ENCODE measurements at regions not wholly inside any gene's neighbourhood (a gene's known extent, or its start where the extent isn't known, plus 50 kb on each side); places are given as distances from the start of the nearest gene placed in this dataset.
"Not testable (repeated sequence)": the region's sequence is repeated elsewhere in the genome, so short reads cannot be mapped to it uniquely, and the experiment has no call there.

DNA sequence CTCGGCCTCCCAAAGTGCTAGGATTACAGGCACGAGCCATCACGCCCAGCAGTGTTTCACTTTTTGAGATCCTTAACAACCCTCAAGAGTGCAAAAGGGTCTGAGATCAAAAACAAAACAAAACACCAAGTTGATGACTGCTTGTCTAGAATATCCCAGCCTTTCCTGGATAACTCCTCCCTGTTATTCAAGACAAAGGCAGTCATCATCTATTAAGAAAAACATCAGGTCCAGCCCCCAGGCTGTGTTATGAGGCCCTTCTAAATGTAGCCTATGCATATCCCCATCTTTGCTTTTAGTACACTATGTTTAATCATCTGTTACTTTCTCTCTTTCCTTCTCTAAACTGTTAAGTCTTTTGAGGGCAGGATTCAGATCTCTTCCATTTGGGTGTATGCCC lies 150.1 kb upstream of the FHIT start:
- H3K27ac Mint-ChIP-seq: no peak overlapping the region
- Histone ChIP-seq H3K9me3 (no peaks in the 10 kb centered on the region), H3K4me3 (ENCODE audit: control insufficient read depth in 1 of 2, extremely low read depth in 1 of 2, low read length in 1 of 2) (no peak overlapping the region), H3K36me3 (ENCODE audit: control insufficient read depth in 2 of 2, extremely low read depth in 1 of 2, insufficient read depth in 1 of 2, low read length in 1 of 2) (no peaks in the 10 kb centered on the region), H3K4me1 (ENCODE audit: control insufficient read depth in 1 of 2, extremely low read depth in 1 of 2, insufficient read depth in 2 of 2, low read length in 2 of 2) (no peaks in the 10 kb centered on the region), H3K27me3 (replicated peaks in 1 of 2; ENCODE audit: control insufficient read depth in 2 of 2, extremely low read depth in 1 of 2, insufficient read depth in 2 of 2, low read length in 1 of 2) (no peaks in the 10 kb centered on the region), H3K27ac (ENCODE audit: low read length) (no peak overlapping the region)
- no peaks in the 10 kb centered on the region for H3K27me3 Mint-ChIP-seq
- CTCF ChIA-PET: no interaction called here
- H3K4me3 Mint-ChIP-seq: no peak overlapping the region
- WGBS (ENCODE audit: insufficient coverage): 56% methylated on average over 3 of the region's 3 CpGs
- no peaks in the 10 kb centered on the region for H3K4me1 Mint-ChIP-seq
- DNase-seq: no peak
- no peak for ATAC-seq (replicated peaks in 1 of 4)
- POLR2A ChIA-PET: no interaction called here
- peaks cover 0 to under 1% (median 0%) of the 10 kb centered on the region in 3 donors for H3K9me3 Mint-ChIP-seq
- no peaks in the 10 kb centered on the region for H3K36me3 Mint-ChIP-seq

DNA sequence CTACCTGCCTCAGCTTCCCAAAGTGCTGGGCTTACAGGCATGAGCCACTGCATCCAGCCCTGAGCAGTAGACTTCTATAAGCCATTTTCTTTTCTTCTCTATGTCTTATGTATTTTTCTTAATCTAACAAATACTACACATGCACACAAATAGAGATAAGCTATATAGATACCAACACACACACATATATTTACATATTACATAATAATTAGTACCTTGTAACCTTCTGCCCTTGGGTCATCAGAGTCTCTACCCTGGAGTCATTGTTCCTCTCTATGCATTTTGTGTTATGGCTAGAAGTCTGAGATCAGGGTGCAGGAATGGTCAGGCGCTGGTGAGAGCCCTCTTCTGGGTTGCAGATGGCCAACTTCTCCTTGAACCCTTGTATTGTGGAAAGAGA lies 154.0 kb upstream of the PTPRG start:
- ATAC-seq (replicated peaks in 1 of 4): no peak
- DNase-seq: no peak
- no peak overlapping the region for H3K27ac ChIP-seq (ENCODE audit: low read length)
- no peak overlapping the region for H3K27ac Mint-ChIP-seq
- H3K36me3 Mint-ChIP-seq: no peaks in the 10 kb centered on the region
- peaks cover 0 to 8% (median 0%) of the 10 kb centered on the region in 3 donors for H3K9me3 Mint-ChIP-seq
- WGBS (ENCODE audit: insufficient coverage): no CpG with 5 or more reads among the region's 1 CpG
- H3K4me1 ChIP-seq (ENCODE audit: control insufficient read depth in 1 of 2, extremely low read depth in 1 of 2, insufficient read depth in 2 of 2, low read length in 2 of 2): no peaks in the 10 kb centered on the region
- H3K36me3 ChIP-seq (ENCODE audit: control insufficient read depth in 2 of 2, extremely low read depth in 1 of 2, insufficient read depth in 1 of 2, low read length in 1 of 2): no peaks in the 10 kb centered on the region
- no peaks in the 10 kb centered on the region for H3K27me3 ChIP-seq (replicated peaks in 1 of 2; ENCODE audit: control insufficient read depth in 2 of 2, extremely low read depth in 1 of 2, insufficient read depth in 2 of 2, low read length in 1 of 2)
- no peaks in the 10 kb centered on the region for H3K9me3 ChIP-seq
- CTCF ChIA-PET: no interaction called here
- no peak overlapping the region for H3K4me3 Mint-ChIP-seq
- H3K4me3 ChIP-seq (ENCODE audit: control insufficient read depth in 1 of 2, extremely low read depth in 1 of 2, low read length in 1 of 2): no peak overlapping the region
- peaks cover 14 to 23% of the 10 kb centered on the region in 2 donors for H3K27me3 Mint-ChIP-seq
- POLR2A ChIA-PET: no interaction called here
- H3K4me1 Mint-ChIP-seq: no peaks in the 10 kb centered on the region

DNA sequence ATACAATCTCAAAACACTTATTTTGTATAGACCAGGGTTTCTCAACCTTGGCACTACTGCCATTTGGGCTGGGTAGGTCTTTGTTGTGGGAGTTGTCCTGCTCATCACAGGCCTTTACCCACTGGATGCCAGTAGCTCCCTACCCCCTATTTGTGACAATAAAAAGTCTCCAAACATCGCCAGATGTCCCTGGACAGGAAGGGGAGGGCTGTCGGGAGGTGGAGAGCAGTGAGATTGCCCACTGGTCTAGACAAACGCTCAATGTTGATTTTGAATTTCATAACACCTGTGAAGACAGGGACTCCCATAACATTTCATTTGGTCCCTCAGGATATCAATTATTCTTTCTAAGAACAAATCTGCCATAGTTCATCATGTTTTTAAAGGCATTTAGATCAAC lies 151.7 kb upstream of the PTPRG start:
- ChIA-PET POLR2A (no interaction called here), CTCF (no interaction called here)
- DNase-seq (no peak), ATAC-seq (replicated peaks in 1 of 4) (no peak)
- no CpG with 5 or more reads among the region's 3 CpGs for WGBS (ENCODE audit: insufficient coverage)
- Mint-ChIP-seq H3K36me3 (no peaks in the 10 kb centered on the region), H3K9me3 (peaks cover 0 to 10% (median 0%) of the 10 kb centered on the region in 3 donors), H3K4me3 (no peak overlapping the region), H3K4me1 (no peaks in the 10 kb centered on the region), H3K27me3 (peaks cover 14 to 31% of the 10 kb centered on the region in 2 donors), H3K27ac (no peak overlapping the region)
- Histone ChIP-seq H3K4me1 (ENCODE audit: control insufficient read depth in 1 of 2, extremely low read depth in 1 of 2, insufficient read depth in 2 of 2, low read length in 2 of 2) (no peaks in the 10 kb centered on the region), H3K4me3 (ENCODE audit: control insufficient read depth in 1 of 2, extremely low read depth in 1 of 2, low read length in 1 of 2) (no peak overlapping the region), H3K9me3 (no peaks in the 10 kb centered on the region), H3K36me3 (ENCODE audit: control insufficient read depth in 2 of 2, extremely low read depth in 1 of 2, insufficient read depth in 1 of 2, low read length in 1 of 2) (no peaks in the 10 kb centered on the region), H3K27me3 (replicated peaks in 1 of 2; ENCODE audit: control insufficient read depth in 2 of 2, extremely low read depth in 1 of 2, insufficient read depth in 2 of 2, low read length in 1 of 2) (no peaks in the 10 kb centered on the region), H3K27ac (ENCODE audit: low read length) (no peak overlapping the region)

DNA sequence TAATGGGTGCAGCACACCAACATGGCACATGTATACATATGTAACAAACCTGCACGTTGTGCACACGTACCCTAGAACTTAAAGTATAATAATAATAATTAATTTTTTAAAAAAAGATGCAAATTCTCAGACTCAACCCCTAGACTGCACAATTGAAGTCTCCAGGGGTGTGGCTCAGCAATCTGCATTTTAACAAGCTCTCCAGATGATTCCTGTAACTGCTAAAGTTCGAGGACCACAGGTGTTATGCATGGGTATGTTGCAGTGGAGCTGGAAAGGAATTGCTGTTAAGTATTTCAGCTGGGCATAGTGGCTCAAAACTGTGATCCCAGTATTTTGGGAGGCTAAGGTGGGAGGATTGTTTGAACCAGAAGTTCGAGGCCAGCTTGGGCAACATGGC lies 151.0 kb upstream of the PTPRG start:
- H3K27me3 ChIP-seq (replicated peaks in 1 of 2; ENCODE audit: control insufficient read depth in 2 of 2, extremely low read depth in 1 of 2, insufficient read depth in 2 of 2, low read length in 1 of 2); H3K9me3 ChIP-seq; H3K4me3 Mint-ChIP-seq; H3K4me1 ChIP-seq (ENCODE audit: control insufficient read depth in 1 of 2, extremely low read depth in 1 of 2, insufficient read depth in 2 of 2, low read length in 2 of 2); H3K27ac Mint-ChIP-seq; H3K4me1 Mint-ChIP-seq; H3K4me3 ChIP-seq (ENCODE audit: control insufficient read depth in 1 of 2, extremely low read depth in 1 of 2, low read length in 1 of 2); H3K36me3 ChIP-seq (ENCODE audit: control insufficient read depth in 2 of 2, extremely low read depth in 1 of 2, insufficient read depth in 1 of 2, low read length in 1 of 2); ATAC-seq (replicated peaks in 1 of 4); DNase-seq; H3K27ac ChIP-seq (ENCODE audit: low read length); POLR2A ChIA-PET; H3K36me3 Mint-ChIP-seq: not testable (repeated sequence)
- Mint-ChIP-seq H3K27me3 (peaks cover 14 to 32% of the 10 kb centered on the region in 2 donors), H3K9me3 (peaks cover 0 to 12% (median 0%) of the 10 kb centered on the region in 3 donors)
- no CpG with 5 or more reads among the region's 4 CpGs for WGBS (ENCODE audit: insufficient coverage)
- CTCF ChIA-PET: interaction anchor here in 1 of 2 donors (0.6 kb wide), 1 partner anchor 11 kb away, joined by 3 read pairs; no protein-coding TSS in a partner anchor

DNA sequence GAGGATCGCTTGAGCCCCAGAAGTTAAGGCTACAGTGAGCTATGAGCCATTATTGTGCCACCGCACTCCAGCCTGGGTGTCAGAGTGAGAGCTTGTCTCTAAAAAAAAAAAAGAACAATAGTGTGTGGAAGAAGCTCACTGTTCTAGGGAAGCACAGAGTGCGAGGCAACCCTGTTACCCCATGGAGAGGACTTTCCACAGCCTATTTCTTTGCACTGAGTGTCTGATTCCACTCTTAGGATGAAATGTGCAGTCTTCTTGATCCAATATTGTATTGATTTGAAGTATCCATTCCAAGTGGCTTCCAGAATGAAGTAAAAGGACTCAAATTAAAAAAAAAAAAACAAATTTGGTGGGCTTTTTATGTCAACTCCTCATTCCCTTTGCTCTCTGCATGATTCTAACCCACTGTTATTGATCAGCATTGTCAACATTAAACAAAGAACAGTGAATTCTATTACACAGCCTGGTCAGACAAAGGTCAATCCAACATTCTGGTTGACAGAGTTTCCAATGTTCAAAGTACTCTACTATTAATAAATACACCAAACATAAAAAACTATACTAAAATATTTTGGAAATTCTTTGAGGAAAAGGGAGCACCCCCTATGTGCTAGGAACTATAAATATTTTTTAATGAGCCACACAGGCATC lies 150.2 kb upstream of the PTPRG start:
- no peaks in the 10 kb centered on the region for H3K36me3 ChIP-seq (ENCODE audit: control insufficient read depth in 2 of 2, extremely low read depth in 1 of 2, insufficient read depth in 1 of 2, low read length in 1 of 2)
- 86% methylated on average over 2 of the region's 3 CpGs for WGBS (ENCODE audit: insufficient coverage)
- H3K36me3 Mint-ChIP-seq: no peaks in the 10 kb centered on the region
- no peak overlapping the region for H3K27ac Mint-ChIP-seq
- no peaks in the 10 kb centered on the region for H3K4me1 ChIP-seq (ENCODE audit: control insufficient read depth in 1 of 2, extremely low read depth in 1 of 2, insufficient read depth in 2 of 2, low read length in 2 of 2)
- H3K9me3 Mint-ChIP-seq: peaks cover 0 to 12% (median 0%) of the 10 kb centered on the region in 3 donors
- no peak for ATAC-seq (replicated peaks in 1 of 4)
- DNase-seq: no peak
- no peaks in the 10 kb centered on the region for H3K27me3 ChIP-seq (replicated peaks in 1 of 2; ENCODE audit: control insufficient read depth in 2 of 2, extremely low read depth in 1 of 2, insufficient read depth in 2 of 2, low read length in 1 of 2)
- H3K4me3 ChIP-seq (ENCODE audit: control insufficient read depth in 1 of 2, extremely low read depth in 1 of 2, low read length in 1 of 2): no peak overlapping the region
- POLR2A ChIA-PET: no interaction called here
- no peaks in the 10 kb centered on the region for H3K9me3 ChIP-seq
- H3K4me1 Mint-ChIP-seq: no peaks in the 10 kb centered on the region
- no peak overlapping the region for H3K27ac ChIP-seq (ENCODE audit: low read length)
- peaks cover 14 to 32% of the 10 kb centered on the region in 2 donors for H3K27me3 Mint-ChIP-seq
- CTCF ChIA-PET: no interaction called here
- no peak overlapping the region for H3K4me3 Mint-ChIP-seq

DNA sequence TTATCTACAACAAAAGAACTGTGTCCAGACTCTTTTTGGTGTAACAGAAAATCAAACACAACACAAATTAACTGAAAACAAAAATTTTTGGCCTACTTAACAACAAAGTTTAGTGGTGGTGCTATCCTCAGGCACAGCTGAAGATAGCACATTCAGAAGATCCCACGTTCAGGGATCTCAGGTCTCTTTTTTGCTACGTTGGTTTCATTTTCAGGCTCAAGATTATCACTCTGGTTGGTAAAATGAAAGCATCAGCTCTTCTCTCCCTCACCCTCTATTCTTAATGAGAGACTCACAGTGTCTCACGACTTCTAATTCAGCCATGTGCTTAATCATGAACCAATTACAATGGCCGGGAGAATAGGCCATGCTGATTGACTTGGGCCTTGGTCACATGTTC lies 146.9 kb upstream of the PTPRG start:
- Mint-ChIP-seq H3K4me1 (no peaks in the 10 kb centered on the region), H3K36me3 (no peaks in the 10 kb centered on the region), H3K27ac (no peak overlapping the region), H3K27me3 (peaks cover 3 to 15% of the 10 kb centered on the region in 2 donors), H3K4me3 (no peak overlapping the region), H3K9me3 (peaks cover 0 to 7% (median 0%) of the 10 kb centered on the region in 3 donors)
- Histone ChIP-seq H3K27me3 (replicated peaks in 1 of 2; ENCODE audit: control insufficient read depth in 2 of 2, extremely low read depth in 1 of 2, insufficient read depth in 2 of 2, low read length in 1 of 2) (no peaks in the 10 kb centered on the region), H3K4me3 (ENCODE audit: control insufficient read depth in 1 of 2, extremely low read depth in 1 of 2, low read length in 1 of 2) (no peak overlapping the region), H3K36me3 (ENCODE audit: control insufficient read depth in 2 of 2, extremely low read depth in 1 of 2, insufficient read depth in 1 of 2, low read length in 1 of 2) (no peaks in the 10 kb centered on the region), H3K27ac (ENCODE audit: low read length) (no peak overlapping the region), H3K9me3 (no peaks in the 10 kb centered on the region), H3K4me1 (ENCODE audit: control insufficient read depth in 1 of 2, extremely low read depth in 1 of 2, insufficient read depth in 2 of 2, low read length in 2 of 2) (no peaks in the 10 kb centered on the region)
- POLR2A ChIA-PET: no interaction called here
- DNase-seq (no peak), ATAC-seq (replicated peaks in 1 of 4) (no peak)
- WGBS (ENCODE audit: insufficient coverage): 40% methylated on average over 1 of the region's 4 CpGs
- CTCF ChIA-PET: no interaction called here

DNA sequence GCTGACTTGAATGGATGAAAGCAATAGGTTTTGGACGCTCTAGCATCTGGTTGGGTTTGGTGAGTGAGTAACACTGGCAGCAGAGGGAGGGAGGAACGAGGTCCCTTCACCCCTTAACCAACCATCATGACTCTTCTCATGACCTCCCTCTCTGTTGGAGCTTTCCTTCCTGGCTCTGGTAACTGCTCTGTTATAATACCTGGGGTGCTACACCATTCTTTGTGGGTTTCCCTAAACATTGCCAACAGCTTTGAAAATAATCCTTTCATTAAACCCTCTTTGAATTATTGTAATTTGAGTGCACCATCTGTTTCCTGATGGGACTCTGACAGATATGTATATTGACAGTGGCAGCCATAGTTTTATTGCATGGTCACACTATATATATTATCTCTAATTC lies 146.2 kb upstream of the PTPRG start:
- H3K27ac ChIP-seq (ENCODE audit: low read length): no peak overlapping the region
- WGBS (ENCODE audit: insufficient coverage): no CpG with 5 or more reads among the region's 2 CpGs
- Mint-ChIP-seq H3K4me1 (no peaks in the 10 kb centered on the region), H3K36me3 (no peaks in the 10 kb centered on the region), H3K4me3 (no peak overlapping the region), H3K9me3 (peaks cover 0 to 7% (median 0%) of the 10 kb centered on the region in 3 donors), H3K27ac (no peak overlapping the region), H3K27me3 (peaks cover 3 to 15% of the 10 kb centered on the region in 2 donors)
- no peak overlapping the region for H3K4me3 ChIP-seq (ENCODE audit: control insufficient read depth in 1 of 2, extremely low read depth in 1 of 2, low read length in 1 of 2)
- H3K9me3 ChIP-seq: no peaks in the 10 kb centered on the region
- no peaks in the 10 kb centered on the region for H3K36me3 ChIP-seq (ENCODE audit: control insufficient read depth in 2 of 2, extremely low read depth in 1 of 2, insufficient read depth in 1 of 2, low read length in 1 of 2)
- ChIA-PET POLR2A (no interaction called here), CTCF (no interaction called here)
- DNase-seq (no peak), ATAC-seq (replicated peaks in 1 of 4) (no peak)
- no peaks in the 10 kb centered on the region for H3K4me1 ChIP-seq (ENCODE audit: control insufficient read depth in 1 of 2, extremely low read depth in 1 of 2, insufficient read depth in 2 of 2, low read length in 2 of 2)
- H3K27me3 ChIP-seq (replicated peaks in 1 of 2; ENCODE audit: control insufficient read depth in 2 of 2, extremely low read depth in 1 of 2, insufficient read depth in 2 of 2, low read length in 1 of 2): no peaks in the 10 kb centered on the region
